Testis (tissue), 2 donors: ENCODE measurements at regions not wholly inside any gene's neighbourhood (a gene's known extent, or its start where the extent isn't known, plus 50 kb on each side); places are given as distances from the start of the nearest gene placed in this dataset.

Experiments used
- CTCF ChIP-seq, 3 experiments: fragments of 450-650 bp in 2 of 3; fragments of 200-600 bp in 1 of 3; sonication (generic) in 1 of 3; IDR thresholded peaks; one replicate each; pipeline ENCODE4 v1.5.1; 2016 to 2019; ENCODE audit warnings: antibody characterized with exemption in 3 of 3, mild to moderate bottlenecking in 2 of 3, moderate library complexity in 1 of 3
- POLR2A ChIP-seq: fragments of 450-650 bp; IDR thresholded peaks from one replicate; pipeline ENCODE4 v1.6.1; 2017; ENCODE audit warnings: antibody characterized with exemption, mild to moderate bottlenecking, moderate library complexity

- TF ChIP-seq CTCF (IDR thresholded peaks at IDR 0.05) (no peak), POLR2A (no peak)
Observed at GRCh38 chr11:109783014-109783413, 310.2 kb upstream of the ZC3H12C start.
